ENCODE measurements at regions not wholly inside any gene's neighbourhood (a gene's known extent, or its start where the extent isn't known, plus 50 kb on each side); places are given as distances from the start of the nearest gene placed in this dataset.

DNA sequence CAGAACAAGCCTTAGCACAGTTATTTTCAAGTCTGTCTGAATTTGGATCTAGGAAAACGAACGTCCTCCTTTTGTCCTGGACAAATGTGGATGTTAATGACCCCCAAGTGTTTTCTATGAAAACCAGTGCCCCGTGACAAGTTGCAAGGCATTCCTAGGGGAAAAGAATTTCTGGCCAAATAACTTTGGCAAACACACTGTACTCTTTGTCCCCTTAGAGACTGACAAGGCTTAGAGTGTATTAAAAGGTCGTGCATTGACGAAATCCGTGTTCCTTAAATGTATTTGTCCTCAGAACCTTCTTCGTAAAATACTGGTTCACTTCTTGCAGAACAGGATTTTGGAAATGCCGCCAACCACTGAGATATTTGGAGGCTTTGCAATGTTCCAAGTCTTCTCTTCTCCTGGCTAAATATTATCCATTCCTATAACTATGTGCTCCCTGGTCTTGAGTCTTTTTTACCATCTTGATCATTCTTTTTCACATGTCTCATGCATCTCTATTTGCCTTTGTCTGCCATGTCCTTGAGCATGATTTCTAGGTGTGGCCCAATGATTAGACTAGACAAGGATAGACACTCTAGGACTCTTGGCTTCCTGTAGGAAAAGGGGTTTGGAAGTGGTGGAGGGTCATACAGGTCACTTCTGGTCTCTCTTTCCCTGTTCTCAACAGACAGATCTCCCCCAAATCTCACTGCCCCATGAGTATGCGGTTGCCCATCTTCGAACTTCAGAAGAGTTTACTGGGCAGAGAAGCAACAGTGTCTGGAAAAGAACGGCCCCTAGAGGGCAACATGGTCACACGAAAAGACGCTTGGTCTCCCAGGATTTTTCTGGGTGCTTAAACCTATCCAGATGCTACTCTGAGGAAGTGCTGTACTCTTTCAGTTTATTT is 117.5 kb downstream of the EDEM1 start:
- DNase-seq: peak; percentile 50 to 63

DNA sequence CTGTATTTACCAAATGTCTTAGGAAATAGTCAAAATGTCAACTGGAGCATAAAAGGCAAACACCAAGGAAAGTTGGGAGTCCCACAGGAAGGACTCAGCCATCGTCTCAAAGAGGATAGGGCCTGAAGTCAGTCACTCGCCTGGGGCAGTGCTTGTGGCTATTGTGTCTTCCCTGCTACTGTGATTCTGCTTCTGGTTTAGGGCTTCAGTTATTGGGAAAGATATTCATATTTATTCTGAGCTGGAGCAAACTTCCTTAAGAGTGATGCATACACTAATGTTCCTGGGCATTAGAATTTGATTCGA is 118.1 kb downstream of the EDEM1 start:
- no peak for DNase-seq

DNA sequence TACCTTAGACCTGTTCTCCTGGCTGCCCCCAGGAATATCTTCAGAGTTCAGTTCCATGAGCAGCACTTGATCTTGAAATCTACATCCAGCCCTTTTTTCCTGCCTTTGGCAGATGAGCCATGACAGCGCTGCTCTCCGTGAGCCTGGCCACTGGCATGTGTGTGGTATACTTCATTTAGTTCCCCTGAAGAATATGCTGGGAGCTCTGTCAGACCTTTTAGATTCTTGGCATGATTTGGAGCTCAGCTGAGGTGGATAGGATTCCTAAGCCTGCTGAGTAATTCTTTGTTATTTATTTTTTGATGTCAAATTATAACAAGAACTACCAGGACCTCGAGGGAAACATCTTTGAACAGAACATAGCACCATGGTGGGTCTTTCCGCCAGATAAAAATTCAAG is 121.7 kb downstream of the EDEM1 start:
- DNase-seq: no peak

DNA sequence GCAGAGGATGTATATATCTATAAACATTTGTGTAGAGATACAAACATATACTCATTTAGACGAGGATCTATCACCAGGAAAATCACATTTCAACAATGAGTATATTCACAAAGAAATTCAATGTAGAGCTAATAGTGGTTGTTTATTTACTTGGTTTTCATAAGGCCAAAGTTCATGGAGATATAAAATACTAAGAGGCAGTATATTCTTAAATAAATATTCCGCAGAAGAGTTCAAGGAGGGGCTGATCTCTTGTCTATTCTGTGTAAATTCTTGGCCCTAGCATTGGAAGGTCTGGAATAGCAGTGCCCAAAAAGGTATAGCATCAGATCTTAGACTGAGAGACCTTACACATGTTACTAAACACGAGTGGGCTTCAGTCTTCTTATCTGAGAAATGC is 122.1 kb downstream of the EDEM1 start:
- DNase-seq: no peak

DNA sequence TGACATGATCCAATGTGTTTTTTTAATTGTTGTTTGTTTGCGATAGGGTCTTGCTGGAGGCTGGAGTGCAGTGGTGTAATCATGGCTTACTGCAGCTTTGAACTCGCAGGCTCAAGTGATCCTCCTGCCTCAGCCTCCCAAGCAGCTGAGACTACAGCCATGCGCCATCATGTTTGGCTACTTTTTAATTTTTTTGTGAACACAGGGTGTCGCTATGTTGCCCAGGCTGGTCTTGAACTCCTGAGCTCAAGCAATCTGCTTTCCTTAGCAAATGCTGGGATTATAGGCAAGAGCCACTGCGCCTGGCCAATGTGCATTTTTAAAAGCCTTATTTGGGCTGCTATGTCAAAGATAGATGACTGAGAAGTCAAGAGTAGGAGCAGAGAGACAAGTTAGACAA is 123.0 kb downstream of the EDEM1 start:
- no peak for DNase-seq

DNA sequence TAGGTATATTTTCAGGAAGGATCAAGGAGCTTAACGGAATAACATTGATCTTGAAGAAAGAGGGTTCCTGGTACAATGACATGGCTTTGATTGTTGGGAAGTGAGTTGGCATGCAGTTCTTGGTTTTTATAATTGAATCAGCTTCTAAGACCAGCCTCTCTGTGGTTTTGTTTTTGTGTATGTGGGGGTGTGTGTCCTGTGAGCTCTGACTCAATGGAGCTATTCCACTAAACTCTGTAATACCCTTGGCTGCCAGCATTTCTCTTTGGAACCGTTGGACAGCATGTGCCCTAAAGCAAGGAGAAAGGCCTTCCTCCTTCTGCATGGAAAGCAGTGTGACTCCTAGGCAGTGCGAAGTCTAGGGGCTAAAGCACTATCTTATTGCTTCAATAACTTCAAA is 124.8 kb downstream of the EDEM1 start:
- no peak for DNase-seq

DNA sequence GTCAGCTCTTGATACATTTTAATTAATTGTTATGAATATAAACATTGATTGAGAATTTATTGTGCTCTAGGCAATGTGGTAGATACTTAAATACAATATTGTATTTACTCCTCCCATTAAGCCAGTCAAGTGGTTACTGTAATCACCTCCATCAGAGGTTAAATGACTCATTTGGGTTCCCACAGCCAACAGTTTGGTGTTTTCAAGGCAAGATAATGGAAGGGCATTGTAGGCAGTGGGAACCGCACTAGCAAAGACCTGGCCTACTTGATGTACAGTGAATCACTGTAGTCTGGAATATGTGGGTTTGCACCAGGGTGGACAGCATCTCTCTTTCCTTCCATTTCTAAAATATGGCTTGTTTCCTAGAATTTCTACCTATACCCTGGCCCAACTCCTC is 127.4 kb downstream of the EDEM1 start:
- no peak for DNase-seq

DNA sequence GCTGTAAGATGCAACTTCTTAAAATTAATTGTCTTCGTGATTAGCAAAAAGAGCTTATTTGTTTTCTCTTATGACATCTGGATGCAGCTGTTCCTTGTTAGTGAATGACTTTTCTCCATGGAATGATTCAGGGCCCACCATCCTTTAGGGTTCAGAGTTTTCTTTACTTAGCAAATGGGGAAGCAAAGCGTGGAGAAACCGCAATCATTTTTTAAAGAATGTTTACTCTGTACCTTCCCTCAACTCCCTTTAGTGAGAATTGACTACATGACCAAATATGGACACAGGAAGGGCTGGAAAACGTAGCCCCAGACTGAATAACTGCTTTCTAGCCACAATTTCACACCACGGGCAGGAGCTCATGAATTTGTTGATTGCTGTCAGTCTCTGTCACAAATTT is 130.1 kb downstream of the EDEM1 start:
- no peak for DNase-seq

DNA sequence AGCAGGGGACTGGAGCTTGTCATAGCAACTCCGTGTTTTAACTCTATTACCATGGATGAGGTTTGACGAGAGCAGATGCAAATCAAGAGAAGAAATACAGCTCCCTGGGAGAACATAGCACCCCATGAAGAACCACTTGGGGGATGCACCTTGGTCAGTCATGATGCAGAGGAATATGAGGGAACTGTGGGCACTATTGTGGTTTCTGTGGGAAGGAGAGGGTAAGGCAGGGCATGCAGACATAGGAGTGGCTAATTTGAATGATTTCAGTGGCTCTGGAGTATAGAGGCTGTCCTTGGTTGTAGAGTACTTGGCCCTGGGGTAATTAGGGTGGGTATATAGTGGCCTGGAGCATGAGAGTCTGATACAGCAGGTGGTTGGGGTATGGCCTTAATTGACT is 131.9 kb downstream of the EDEM1 start:
- DNase-seq: no peak

DNA sequence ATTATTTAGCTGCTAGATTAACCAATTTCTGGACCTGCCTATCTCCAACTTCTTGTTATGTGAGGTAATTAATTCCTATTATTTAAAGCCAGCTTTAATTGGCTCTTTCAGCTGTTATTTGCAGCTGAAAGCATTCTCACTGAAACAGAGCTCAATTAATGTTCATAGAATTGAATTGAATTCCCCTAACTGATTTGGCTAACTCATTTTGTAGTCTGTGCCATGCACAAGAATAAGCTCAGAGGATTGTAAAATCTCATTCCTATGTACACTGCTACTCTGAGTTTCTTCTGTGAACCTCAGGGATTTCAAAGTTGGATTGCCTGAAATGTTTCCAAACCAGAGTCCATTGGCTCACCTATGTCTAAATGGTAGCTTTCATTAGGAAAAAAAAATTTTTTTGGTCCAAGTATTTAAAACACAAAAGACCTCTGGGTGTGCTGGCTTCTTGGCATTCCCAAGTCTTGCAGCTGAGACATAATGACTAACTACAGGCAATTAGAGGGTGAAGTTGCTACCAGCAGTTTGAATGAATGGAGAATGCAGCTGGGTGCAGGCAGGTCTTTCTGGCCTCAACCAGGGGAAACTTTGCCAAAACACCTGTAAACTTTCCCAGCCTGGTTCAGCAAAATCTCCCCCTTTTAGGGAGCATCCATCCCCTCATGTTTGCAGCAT is 134.3 kb downstream of the EDEM1 start:
- DNase-seq: no peak

DNA sequence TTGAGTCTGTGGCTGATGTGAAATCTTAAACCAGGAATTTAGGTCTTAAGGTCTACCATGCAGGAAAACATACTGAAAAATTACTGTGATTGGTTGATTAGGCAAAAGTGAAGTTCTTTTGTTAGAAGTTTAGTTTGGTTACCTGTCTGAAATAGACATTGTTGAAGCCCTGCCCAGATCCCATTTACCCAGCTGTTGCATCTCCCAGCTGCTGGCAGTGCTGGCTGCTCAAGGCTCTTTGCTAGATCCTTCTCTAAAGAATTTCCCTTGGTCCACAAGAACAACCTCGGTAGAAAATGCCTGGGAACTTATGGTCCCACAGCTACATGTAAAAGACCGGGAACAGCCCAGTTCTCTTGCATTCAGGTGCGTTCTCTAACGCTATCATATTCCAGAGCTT is 137.3 kb downstream of the EDEM1 start:
- no peak for DNase-seq

DNA sequence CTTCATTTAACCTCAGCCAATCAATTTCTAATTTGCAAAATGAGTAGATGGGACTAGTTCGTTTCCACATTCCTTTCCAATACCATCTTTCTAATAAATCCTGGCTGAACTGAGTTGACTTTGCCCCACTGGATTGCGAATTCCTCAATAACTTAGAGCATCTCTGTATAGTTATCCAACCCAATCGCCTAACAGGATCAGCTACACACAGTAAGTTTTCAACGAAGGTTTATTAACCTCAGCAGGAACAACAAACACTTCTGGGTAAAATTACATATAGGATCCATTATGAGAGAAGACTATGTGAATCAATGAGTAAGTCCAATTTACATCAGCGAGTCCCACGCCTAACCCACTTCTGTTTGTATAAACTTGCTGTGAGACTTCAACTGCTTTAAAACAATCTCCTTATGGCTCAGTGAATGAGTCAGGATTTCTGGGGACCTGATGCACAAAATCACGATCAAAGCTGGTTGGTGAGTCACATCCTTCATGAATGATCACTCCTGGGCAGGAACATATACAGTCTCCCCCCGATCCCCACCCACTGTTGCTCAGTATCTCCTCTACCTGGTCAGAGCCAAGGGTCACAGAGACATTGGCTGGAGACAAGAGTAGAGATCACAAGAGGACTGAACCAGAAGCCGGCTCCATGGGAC is 142.8 kb downstream of the EDEM1 start:
- DNase-seq: peak; percentile 32 to 50

DNA sequence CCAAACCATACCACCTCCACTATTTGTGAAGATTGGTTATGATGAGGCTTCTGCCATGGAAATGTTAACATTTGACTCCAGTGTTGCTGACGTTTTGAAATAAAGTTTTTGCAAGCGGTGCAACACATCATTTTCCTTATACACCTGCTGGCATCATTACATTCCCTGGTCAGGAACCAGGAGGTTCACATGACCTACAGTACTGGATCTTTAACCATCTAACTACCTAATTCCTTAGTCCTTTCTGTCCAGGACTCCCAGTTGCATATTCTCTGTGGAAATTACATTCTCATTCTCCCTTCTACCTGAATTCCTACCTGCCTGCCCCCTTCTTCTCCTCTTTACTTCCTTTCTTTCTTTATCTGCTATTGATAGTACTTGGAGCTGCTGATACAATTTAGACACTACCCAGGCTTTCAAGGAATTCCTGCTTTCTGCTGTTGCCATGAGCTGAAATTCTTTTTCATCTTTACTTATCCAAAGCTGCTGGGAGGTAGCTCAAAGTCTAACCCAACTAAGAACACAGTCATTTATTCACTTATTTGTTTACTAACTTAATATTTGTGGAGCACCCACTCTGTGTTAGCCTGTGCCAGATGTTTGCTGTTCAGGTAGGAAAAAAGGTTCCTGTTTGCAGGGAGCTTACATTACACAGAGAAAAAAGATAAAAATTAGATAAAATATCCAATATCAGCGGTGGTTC is 144.2 kb downstream of the EDEM1 start:
- DNase-seq: no peak

DNA sequence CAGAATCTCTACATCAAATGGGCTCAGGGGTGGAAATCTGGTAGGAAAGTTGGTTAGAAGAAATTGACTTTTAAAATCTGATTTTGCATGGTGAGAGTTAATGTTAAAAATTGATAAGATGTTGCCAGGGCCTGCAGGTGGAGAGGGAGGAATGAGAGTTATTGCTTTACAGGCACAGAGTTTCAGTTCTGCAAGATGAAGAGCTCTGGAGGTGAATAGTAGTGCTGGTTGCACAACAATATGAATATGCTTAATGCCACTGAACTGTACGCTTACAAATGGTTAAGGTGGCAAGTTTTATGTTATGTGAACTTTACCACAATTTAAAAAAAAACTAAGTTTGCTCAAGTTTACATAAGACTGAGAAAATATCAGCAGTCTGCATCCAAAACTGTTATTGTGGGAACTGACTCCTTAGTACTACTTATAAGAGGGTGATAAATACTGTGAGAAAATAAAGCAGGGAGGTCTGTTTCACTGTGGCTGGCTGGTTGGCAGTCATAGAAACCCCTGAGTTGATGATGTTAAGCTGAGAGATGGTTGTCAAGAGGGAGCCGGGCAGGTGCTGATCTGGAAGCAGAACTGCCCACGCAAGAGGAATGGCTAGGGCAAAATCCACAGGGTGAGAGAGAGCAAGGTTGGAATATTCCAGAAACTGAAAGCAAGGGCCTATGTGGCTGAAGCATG is 144.9 kb downstream of the EDEM1 start:
- DNase-seq: no peak

DNA sequence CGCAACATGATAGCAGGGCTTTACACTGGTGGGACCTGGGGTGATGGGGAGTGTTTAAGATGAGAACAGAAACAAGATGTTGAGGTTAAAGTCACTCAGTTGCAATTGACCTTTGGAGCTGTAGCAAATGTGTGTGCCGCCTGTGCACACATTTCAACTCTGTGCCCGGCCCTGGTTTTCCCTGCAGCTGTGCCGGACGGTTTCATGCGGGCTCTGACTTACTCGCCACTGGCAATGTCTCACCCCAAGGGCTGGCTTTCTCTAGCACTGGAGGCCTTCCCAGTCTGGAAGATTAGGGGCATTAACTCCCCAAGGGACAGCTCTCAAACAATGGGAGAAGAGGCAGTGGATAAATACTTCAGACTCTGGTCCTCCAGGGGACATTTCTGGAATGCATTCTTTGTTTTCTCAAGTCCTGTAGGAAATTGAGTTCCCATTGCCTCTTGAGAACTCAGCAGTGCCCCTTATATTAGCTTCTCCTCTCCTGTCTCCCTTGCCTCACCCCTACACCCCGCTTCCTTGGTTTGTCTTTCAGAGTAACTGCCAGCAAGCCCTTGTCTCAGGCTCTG is 152.5 kb downstream of the EDEM1 start:
- no peak for DNase-seq

DNA sequence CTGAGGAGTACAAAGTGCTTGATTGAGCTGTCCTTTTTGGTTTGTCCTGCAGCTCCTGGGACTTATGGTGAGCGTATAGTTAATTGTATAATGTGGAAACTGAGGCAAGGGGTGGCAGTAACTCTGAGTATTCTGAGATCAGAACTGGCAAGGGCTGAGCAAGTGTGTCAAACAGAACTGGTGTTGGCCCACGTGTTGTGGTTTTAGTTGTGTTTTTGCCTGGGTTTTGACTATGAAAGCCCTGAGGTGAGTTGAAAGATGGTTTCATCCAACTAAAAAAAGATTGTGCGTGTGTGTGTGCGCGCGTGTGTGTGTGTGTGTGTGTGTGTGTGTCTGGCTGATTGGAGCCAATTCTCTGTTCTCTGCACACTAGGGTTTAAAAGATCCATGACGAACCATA is 154.1 kb downstream of the EDEM1 start:
- no peak for DNase-seq

DNA sequence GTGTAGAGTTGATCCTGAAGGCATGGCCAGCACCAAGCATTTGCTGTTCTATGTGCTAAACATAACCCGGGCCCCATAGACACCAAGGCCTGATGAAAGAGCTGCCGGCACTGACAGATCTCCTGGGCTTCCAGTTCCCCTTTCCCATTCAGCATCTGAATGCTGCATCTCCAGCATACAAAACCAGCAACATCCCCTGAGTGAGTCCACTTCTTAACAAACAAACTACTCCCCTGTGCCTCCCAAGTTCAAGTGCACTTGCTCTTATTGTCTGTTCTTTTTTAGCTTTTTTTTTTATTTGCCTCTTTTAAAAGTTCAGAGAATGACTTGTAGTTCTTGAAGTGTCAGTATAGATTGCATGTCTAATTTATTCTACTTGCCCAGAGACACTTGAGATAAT is 156.0 kb downstream of the EDEM1 start:
- no peak for DNase-seq

DNA sequence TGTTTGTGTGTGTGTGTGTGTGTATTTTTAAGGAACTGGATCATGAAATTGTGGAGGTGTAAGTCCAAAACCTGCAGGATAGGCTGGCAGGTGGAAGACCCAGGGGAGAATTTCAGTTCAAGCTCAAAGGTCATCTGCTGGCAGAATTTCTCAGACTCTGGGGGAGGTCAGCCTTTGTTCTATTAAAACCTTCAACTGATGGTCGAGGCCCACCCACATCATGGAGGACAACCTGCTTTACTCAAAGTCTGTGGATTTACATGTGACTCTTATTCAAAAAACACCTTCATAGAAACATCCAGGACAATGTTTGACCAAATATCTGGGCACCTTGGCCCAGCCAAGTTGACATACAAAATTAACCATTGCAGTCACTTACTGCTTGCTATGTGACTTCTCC is 157.2 kb downstream of the EDEM1 start:
- no peak for DNase-seq

DNA sequence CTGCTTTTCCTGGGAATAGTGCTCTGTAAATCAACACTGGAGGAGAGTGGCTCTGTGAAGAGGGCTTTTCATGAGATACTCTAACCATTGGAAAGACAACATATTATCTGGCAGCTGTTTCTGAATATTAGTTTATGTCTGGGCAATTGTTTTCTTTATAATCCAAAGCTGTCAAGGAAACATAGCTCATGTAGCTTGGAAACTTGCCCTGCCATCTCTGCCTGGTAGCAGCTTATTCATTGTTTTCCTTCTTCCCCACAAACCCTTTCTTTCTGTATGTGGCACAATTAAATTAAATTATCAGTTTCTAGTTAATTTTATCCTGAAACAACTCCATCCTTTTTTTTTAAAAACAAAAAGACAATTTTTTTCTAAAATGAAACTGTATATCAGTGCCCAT is 160.0 kb downstream of the EDEM1 start:
- no peak for DNase-seq

DNA sequence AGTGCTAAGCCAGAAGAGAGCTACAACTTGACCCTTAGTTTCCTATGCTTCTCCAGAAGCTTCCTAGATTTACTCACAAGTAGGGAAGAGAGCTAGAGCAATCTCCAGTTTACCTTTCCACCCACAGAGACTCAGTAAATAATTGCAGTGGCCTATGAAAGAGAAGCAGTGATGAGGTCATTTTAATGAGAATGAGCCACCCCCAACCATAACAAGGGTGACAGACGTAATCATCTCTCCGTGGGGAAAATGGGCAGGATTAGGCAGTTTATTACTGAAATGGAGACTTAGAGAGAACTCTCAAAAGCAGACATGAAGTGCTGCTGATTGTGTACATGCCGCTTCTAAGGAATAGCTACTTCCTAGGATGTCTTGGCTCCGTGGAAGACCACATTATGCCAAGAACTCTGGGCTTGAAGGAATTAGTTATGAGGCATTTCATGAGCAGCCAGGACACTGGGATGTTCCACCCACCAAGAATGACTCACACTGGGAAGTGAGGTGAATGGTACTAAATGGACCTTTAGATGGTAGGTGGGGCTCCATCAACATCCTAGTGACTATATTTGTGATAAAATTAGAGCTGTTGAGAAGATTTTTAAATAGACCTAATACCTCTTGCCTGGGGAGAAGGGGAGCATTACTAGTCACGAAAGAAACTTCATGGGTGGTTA is 160.9 kb downstream of the EDEM1 start:
- DNase-seq: no peak

DNA sequence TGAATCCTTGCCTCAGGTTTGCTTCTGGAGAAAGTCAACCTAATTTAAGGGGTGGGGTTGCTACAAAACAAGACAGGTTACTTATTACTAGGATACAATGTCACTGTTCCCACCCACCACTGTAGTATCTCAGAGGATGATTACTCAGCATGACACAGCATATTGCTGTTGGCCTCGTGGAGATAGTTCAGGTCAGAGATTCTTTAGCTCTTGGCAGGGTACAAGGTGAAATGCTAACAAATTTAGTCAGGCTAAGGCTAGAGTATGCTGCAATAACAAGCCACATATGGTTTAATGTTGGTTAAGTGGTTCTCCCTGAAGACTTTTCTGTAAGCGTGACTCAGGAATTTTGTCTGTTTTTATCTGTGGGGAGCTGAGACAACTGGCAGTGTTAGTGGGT is 161.8 kb downstream of the EDEM1 start:
- DNase-seq: no peak

DNA sequence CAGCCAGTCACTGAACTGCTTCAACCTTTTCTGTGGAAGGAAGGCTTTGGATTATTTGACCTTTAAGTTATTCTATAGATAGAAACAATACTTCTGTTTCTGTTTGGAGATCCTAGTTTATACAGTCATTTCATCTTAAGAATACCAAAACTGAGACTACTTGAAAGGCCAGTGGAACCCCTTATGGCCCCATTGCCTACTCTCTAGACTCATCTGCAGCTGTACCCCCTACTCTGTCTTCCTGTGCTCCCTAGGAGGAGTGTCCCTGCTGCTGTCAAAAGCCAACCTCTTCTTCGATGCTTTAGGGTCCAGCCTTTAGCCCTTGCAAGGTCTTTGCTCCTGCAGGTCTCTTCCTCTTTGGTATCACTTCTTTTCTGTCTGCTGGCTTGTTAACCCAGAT is 169.6 kb downstream of the EDEM1 start:
- no peak for DNase-seq

All from activated CD4-positive, alpha-beta T cell treated with anti-CD3 and anti-CD28 coated beads, Interleukin-2, amount 50 U/mL, for 48 hours (primary cell).